HG03432 (cell line): ENCODE measurements at regions not wholly inside any gene's neighbourhood (a gene's known extent, or its start where the extent isn't known, plus 50 kb on each side); places are given as distances from the start of the nearest gene placed in this dataset.
"Not testable (repeated sequence)": the region's sequence is repeated elsewhere in the genome, so short reads cannot be mapped to it uniquely, and the experiment has no call there.

ENCODE experiments used
- ATAC-seq: cut with Tn5 transposase; IDR thresholded peaks from one replicate; pipeline ENCODE4 v1.9.1; 2021; ENCODE audit warnings: mild to moderate bottlenecking, moderate library complexity; ENCODE audit not compliant: unreplicated experiment

DNA sequence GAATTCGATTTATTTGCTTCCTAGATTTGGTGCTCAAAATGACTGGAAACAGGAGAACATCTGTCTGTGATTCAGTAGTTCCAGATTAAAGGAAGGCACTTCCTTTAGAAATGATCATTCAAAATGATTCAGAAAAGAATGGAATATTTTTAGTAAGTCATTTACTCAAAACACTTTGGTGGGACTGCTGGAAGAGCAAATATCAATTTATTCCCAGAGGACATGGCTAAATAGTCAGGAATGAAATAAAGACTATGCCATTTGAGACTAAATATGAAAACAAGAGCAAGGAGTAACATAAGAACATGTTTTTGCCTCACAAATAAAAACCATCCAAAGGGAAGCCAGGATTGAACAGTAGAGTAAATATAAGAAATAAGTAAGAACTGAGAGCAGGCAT, 138.6 kb upstream of the RASA1 start:
- ATAC-seq = no peak

DNA sequence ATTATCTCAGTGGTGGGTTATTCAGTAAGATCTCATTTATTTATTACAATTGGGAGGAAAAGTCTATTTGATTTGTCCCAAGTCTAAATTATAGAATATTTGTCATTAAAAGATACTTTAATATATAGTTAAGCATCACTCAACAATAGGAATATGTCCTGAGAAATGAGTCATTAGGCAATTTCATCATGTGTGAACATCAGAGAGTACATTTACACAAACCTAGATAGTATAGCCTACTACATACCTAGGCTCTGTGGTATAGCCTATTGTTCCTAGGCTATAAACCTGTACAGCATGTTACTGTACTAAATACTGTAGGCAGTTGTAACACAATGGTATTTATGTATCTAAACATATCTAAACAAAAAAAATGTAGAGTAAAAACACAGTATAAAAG, 135.0 kb upstream of the RASA1 start:
- ATAC-seq = no peak

DNA sequence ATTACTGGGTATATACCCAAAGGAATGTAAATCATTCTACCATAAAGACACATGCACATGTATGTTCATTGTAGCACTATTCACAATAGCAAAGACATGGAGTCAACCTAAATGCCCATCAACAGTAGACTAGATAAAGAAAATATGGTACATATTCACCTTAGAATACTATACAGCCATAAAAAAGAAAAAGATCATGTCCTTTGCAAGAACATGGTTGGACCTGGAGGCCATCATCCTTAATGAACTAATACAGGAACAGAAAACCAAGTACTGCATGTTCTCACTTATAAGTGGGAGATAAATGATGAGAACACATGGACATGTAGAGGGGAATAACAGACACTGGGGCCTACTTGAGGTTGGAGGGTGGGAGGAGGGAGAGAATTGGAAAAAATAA, 133.2 kb upstream of the RASA1 start:
- not testable (repeated sequence) for ATAC-seq

DNA sequence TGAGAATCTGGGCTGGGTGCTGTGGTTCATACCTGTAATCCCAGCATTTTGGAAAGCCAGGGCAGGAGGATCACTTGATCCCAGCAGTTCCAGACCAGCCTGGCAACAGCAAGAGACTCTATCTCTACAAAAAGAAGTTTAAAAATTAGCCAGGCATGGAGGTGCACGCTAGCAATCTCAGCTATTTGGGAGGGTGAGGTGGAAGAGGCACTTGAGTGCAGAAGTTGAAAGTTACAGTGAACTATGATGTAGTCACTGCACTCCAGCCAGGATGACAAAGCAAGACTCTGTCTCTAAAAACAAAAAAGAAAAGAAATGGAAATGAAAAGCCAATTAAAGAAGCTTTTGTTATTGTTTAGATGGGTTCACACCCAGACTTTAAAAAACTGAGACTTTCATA, 131.6 kb upstream of the RASA1 start:
- no peak for ATAC-seq

DNA sequence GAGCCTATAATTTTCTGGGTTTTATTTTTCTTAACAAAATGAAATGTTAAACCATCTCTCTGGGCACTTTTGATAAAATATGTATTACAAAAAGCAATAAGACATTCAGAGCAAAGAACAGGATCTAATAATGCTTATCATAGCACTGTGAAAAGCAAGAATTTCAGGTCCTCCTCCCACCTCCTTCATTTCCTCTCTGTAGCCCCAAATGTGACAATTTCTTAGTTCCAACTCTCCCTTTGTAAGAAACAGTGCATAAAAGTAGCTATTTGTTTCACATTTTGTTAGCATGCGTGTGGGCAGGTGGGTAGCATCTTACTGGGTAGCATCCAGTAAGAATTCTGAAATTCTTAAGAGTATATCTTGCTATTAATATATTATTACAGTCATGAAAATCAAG, 130.9 kb upstream of the RASA1 start:
- no peak for ATAC-seq

DNA sequence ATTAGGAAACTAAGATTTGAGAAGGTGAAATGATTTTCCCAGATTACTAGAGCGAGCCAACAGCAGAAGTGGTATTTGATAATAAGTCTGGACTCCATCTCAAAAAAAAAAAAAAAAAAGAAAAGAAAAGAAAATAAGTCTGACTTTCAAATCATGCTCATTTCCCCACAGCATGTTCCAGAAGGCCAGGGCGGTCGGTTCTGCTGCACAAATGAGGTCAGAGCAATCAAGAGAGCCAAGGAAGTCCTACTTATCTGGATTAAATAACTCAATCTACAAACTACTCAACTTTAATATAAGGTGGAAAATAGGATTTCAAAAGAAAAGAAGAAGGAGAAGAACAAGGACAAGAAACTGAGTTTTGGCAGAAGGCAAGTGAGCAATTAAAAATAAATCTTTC, 130.4 kb upstream of the RASA1 start:
- ATAC-seq = no peak

DNA sequence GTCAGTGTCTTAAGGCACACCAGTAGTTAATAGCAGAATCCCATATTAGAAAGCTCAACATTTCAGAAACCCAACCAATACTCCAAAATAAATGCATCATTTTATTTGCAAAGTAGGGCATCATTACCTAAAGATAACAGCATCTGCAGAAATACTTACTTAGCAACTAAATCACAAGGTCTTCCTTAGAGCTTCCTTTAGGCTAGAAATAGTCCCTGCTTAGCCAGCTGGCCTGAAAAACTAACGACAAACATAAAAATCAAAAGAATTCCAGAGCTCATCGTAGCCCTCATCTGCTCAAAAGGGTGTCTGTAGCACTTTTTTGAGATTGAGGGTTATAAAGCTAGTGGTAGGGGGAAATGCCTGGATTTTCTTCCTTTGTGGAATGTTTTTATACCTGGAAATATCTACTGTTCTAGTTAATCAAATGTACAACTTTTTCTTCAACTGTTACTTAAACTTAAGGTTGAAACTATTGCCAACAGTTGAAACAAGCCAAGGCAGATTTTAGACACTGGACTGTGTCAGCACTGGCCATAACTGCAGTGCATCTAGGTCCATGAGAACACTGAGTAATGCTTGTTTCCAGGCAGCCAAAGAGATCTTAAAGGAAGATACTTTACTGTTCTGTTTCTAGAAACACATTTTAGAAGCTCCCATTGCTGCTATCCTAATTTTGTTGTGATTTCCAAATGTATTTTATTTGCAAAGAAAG, 129.4 kb upstream of the RASA1 start:
- ATAC-seq = no peak

DNA sequence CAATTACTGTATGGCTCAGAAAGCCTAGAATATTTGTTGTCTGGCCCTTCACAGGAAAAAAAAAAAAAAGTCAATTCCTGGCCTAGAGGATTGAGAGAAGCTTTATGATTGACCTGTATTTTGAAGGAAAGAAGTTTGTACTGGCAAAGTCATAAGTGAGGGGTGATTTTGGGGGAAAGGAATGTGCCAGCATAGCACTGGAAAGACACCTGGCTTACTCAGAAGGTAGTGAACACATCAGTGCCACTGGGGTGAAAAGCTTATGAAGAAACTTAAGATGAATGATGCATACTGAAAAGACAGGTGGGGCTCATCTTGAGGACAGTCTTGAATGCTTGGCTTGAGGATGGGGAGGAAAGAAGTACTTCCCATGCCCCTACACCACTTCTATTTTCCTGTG, 127.9 kb upstream of the RASA1 start:
- no peak for ATAC-seq

DNA sequence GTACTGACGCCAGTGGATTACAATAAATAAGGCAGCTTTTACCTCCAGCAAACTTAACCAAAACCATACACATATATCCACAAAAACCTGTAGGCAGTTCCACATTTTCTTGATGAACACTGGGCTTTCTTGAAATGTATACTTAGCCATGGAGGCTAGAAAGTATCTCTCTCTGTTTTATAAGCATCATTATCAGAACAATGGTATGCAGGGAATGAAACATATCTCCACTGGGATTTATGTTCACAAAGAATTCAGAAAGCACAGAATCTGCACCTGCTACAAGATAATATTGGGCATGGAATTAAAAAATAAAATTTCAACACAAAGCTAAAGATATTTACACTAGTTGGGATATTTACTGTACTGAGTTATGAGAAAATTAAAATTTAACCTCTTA, 126.1 kb upstream of the RASA1 start:
- ATAC-seq = no peak

DNA sequence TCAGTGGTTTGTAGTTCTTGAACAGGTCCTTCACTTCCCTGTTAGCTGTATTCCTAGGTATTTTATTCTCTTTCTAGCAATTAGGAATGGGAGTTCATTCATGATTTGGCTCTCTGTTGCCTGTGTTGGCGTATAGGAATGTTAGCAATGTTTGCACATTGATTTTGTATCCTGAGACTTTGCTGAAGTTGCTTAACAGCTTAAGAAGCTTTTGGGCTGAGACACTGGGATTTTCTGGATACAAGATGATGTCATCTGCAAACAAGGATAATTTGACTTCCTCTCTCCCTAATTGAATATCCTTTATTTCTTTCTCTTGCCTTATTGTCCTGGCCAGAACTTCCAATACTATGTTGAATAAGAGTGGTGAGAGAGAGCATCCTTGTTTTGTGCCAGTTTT, 121.8 kb upstream of the RASA1 start:
- ATAC-seq = not testable (repeated sequence)

DNA sequence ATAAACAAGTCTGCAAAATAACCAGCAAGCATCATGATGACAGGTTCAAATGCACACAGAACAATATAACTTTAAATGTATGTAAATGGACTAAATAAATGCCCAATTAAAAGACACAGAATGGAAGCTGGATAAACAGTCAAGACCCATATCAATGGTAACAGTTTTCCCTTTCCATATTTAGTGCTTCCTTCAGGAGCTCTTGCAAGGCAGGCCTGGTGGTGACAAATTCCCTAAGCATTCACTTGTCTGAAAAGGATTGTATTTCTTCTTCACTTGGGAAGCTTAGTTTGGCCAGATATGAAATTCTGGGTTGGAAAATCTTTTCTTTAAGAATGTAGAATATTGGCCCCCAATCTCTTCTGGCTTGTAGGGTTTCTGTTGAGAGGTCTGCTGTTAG, 120.2 kb upstream of the RASA1 start:
- ATAC-seq = no peak

DNA sequence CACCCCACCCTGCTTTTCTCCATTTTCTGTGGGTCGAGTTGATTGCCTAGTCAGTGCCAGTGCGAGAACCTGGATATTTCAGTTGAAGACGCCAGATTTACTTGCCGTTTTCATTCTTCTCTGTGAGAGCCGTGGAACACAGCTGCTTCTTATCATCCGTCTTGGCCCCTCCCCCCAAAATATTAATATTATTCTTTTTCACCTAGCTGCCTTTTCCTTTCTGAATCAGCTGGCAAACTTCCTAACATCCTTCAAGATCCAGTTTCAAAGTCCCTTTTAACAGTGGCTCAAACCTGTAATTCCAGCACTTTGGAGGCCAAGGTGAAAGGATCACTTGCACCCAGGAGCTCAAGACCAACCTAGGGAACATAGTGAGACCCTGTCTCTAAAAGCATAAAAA, 117.1 kb upstream of the RASA1 start:
- ATAC-seq = no peak

DNA sequence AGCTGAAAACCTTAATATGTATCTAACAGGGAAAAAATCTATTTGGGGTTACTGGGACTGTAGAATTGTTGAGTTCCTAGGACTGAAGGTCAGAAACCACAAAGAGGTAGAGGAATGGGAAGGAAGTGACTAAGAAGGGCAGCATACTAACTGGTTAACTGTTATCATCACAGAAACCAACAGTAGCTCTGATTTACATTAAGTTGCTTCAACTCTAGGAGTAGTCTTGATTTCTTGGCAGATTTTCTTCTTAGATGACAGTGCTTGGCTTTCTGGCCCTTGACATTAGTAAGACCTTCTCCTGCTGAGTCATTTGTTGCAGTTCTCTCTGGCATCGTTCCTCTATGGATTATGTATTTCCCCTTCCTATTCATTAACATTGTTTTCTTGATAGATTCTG, 116.1 kb upstream of the RASA1 start:
- peak; percentile 66 for ATAC-seq

DNA sequence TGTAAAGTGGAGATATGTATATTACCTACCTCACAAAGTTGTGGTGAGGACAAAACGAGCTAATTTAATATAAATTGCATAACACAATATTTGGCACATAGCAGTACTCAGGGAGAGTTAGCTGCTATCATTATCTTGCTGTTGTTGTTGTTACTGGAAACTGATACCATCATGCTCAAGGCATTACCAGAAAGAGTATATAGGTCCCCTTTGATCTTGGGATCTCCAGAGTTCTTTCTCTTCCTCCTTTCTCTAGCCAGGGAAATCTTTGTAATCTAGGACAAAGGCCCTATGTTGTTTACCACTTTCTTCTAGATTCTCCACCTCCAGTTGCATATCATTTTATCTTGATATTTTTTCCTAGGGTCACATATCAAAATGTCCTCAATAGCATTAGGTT, 114.8 kb upstream of the RASA1 start:
- ATAC-seq = no peak

DNA sequence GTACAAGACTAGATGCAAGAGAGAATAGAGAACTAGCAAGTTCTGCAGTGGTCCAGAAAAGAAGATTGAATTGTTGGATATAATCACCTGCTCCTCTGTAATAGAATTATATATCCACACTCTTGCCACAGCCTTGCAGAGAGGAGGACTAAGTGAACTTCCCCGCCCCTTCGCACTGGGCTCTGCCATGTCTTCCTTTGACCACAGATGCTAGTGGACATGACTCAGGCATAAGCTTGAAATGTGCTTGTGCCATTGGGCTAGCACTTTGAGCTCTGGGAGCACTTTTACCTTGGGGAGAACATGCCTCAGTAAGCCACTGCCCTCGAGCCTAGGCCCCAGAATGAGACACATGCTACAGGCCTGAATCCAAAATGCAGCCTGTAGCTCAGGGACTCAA, 113.5 kb upstream of the RASA1 start:
- ATAC-seq = no peak

DNA sequence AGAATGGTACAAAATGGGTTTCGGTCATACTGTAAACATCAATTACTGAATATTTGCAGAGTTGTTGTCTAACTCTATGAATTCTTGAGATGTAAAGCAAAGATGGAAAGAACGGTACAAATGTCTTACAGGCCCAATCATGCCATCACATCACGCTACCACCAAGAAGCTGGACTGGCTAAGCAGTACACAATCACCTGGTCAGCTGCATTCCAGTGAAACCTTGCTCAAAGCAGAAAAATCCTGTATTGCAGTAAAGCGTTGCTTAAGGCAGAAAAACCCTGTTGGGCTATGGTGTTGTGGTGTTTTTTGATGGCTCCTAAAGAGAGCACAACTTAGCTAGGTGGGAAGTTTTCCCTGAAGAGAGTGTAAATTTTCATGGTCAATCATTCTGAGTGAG, 112.6 kb upstream of the RASA1 start:
- ATAC-seq = no peak

DNA sequence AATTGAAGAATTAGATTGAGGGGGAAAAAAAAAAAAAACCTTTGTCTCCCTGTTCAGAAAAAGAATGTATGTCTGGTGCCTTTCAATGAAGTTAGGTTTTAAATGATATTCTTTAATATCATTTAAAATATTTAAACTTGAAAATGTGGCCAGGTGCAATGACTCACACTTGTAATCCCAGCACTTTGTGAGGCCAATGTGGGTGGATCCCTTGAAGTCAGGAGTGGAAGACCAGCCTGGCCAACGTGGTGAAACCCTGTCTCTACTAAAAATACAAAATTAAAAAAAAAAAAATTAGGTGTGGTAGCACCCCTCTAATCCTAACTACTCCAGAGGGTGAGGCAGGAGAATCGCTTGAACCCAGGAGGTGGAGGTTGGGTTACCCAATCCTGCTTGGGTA, 111.1 kb upstream of the RASA1 start:
- no peak for ATAC-seq

DNA sequence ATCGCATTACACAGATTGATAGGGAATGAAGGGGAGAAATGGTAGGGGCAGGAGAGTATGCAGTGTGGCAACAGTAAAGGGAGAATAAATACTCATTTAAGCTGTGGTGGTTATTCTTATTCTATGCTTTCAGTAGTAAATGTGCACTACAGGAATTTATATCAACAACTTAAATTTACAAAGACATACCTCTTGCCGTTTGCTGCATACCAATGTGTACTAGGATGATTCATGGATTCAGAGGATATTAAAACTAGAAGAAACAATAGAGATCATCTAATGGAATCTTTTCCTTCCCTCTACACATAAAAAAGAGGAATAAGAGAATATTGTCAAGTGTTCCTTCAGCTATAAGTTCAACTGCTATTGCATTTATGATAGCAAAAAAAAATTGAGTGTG, 103.3 kb upstream of the RASA1 start:
- ATAC-seq = no peak

DNA sequence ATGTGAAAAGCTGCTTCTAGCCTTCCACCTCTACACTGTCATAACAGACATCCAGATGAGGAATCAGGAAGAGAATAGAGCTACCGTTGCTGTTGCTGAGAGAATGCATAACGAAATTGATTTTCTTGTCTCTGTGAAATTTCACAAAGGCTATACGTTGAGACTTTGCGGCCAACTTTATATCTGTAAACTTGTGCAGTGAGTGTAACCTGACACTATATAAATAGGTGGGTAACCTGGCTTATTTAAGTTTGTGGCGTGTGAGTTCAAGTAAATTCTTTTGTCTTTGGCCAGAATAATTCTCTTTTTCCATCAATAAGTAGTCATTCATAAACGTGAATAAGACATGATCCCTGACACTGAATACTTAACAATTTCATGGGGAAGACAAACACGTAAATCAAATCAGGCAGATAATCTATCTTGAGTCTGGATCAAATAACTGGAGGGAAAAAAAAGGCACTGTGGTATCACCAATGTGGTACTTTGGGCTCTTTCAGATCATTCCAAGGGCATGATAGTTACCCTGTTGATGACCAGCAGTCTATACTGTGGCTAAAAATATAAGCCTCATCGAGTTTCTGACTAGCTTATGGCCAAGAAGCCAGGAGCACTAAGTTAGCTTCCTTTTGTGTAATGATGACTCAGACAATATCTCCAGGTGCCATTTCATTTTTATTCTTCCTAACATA, 98.2 kb upstream of the RASA1 start:
- no peak for ATAC-seq

DNA sequence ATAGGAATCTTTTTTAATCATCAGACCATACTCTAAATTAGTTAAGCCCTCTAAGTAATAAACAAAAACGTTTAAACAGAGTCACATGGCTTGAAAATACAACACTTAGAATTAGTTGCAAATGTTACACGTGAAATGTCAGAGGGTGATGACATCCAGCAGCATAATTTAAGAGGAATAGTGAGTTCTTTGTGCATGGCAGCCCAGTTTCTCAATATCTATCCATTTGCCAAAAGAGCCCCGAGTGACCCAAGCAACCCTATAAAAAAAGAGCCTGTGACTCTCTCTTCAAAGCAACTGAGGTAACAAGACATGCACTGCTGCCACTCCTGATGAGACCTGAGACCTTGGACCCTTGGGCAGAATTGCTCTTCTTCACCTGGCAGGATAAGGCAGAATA, 96.9 kb upstream of the RASA1 start:
- ATAC-seq = no peak

DNA sequence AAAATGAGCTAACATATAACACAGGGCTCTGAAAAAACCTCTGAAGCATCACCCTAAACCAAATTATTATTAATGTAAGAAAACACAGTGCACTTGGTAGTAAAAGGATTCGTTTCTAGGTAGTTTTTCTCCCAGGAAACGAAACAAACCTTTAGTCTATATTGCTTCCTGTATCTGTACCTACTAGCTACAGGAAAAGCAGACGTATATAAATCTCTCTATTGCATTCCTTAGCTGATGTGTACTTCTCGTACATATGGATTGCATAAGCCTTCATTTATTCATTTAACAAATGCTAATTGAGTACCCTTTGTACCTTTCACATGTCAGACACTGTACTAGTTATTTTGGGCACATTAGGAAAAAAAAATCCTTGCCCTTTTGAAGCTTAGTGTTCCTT, 85.0 kb upstream of the RASA1 start:
- no peak for ATAC-seq

DNA sequence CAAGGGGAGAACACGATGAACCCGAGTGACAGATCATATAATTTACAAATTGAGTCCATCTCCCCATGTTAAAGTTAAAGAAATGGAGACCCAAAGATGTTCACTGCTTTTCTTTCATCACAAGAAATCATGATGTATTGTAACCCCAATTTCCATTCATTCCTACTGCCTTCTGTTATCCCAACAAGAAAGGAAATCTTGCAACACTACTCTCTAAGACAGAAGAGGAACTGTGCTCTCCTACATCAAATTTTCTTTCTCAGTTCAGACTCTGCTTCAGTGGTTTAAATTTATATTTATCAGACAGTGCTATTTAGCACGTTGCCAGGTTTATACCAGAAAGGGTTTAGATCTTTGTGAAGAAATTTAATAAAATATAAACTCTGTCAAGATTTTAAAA, 83.8 kb upstream of the RASA1 start:
- ATAC-seq = no peak

DNA sequence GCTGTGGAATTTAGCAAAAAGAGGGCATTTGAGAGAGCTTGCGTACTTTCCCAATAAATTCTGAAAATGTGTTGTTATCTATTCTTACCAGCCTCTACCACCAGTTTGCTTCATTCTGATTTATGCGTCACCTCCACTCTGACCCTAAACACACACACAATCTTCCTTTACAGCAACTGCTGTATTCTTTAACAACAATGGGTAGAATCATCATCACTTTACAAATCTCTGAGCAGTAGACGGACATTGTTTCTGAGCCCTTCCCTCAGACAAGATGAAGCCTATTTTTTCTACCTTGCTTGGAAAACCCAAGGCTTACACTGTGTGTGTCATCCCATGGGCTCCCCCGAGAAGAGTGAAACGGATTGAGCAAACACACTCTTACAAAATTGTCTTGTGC, 83.1 kb upstream of the RASA1 start:
- no peak for ATAC-seq
